NOMO-1 (cell line): ENCODE measurements at regions not wholly inside any gene's neighbourhood (a gene's known extent, or its start where the extent isn't known, plus 50 kb on each side); places are given as distances from the start of the nearest gene placed in this dataset.

Source experiments
- DNase-seq, 2 experiments: peaks; one replicate each; lab custom pipeline; 2025; ENCODE audit not compliant: unreplicated experiment in 2 of 2; lab: John Stamatoyannopoulos, UW

GRCh38 chr3:102141096-102141927 lies 292.0 kb downstream of the NFKBIZ start:
- no peak for DNase-seq

- no peak for DNase-seq
Measured at GRCh38 chr3:102141928-102142239, 292.6 kb downstream of the NFKBIZ start.

GRCh38 chr3:102142379-102143060 lies 292.3 kb upstream of the ZPLD1 start:
- DNase-seq: no peak

GRCh38 chr3:102143536-102143935 lies 291.3 kb upstream of the ZPLD1 start:
- no peak for DNase-seq

- no peak for DNase-seq
Measured at GRCh38 chr3:102144063-102144462, 290.8 kb upstream of the ZPLD1 start.

- no peak for DNase-seq
Measured at GRCh38 chr3:102148598-102149337, 286.0 kb upstream of the ZPLD1 start.

GRCh38 chr3:102151935-102152334 lies 282.9 kb upstream of the ZPLD1 start:
- no peak for DNase-seq

GRCh38 chr3:102156426-102156825 lies 278.4 kb upstream of the ZPLD1 start:
- DNase-seq: no peak

- DNase-seq: no peak
Measured at GRCh38 chr3:102158080-102158740, 276.6 kb upstream of the ZPLD1 start.

GRCh38 chr3:102159810-102160451 lies 274.9 kb upstream of the ZPLD1 start:
- no peak for DNase-seq

- no peak for DNase-seq
Measured at GRCh38 chr3:102161384-102162006, 273.3 kb upstream of the ZPLD1 start.

GRCh38 chr3:102162251-102162650 lies 272.6 kb upstream of the ZPLD1 start:
- DNase-seq: no peak

GRCh38 chr3:102163039-102163817 lies 271.6 kb upstream of the ZPLD1 start:
- no peak for DNase-seq

GRCh38 chr3:102163818-102164154 lies 271.0 kb upstream of the ZPLD1 start:
- DNase-seq: no peak

- DNase-seq: no peak
Measured at GRCh38 chr3:102165367-102165766, 269.4 kb upstream of the ZPLD1 start.

- no peak for DNase-seq
Measured at GRCh38 chr3:102169915-102170479, 264.8 kb upstream of the ZPLD1 start.

GRCh38 chr3:102170545-102170944 lies 264.3 kb upstream of the ZPLD1 start:
- DNase-seq: no peak

GRCh38 chr3:102174312-102174712 lies 260.5 kb upstream of the ZPLD1 start:
- no peak for DNase-seq

- DNase-seq: no peak
Measured at GRCh38 chr3:102174832-102175374, 259.9 kb upstream of the ZPLD1 start.
